T-helper 9 cell (primary cell): ENCODE measurements at regions not wholly inside any gene's neighbourhood (a gene's known extent, or its start where the extent isn't known, plus 50 kb on each side); places are given as distances from the start of the nearest gene placed in this dataset.
"Not testable (repeated sequence)": the region's sequence is repeated elsewhere in the genome, so short reads cannot be mapped to it uniquely, and the experiment has no call there.

ENCODE experiments used
- DNase-seq: peaks from one replicate; pipeline ENCODE4 v3.0.0-alpha.2; 2020

DNA sequence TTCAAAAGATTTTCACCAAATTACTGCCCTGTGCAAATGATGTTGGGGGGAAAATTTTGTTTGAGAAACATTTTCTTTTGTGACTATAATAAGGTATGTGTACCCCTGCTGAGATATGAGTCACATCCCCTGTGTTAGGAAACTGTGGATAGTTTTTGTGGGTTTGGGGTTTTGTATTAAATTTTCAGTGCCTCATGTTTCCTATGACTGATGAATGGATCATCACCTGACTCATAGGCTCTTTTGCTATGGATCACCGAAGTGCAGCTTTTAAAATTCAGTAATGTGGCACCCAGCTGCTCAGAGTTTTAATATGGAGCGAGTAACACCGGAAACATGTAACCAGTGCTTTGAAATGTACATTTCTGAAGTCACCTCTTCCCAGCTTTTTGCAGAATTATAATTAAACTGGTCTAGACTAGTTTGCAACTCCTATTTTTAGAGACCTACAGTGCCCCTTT, 167.4 kb upstream of the HMGA2 start:
- DNase-seq: no peak

DNA sequence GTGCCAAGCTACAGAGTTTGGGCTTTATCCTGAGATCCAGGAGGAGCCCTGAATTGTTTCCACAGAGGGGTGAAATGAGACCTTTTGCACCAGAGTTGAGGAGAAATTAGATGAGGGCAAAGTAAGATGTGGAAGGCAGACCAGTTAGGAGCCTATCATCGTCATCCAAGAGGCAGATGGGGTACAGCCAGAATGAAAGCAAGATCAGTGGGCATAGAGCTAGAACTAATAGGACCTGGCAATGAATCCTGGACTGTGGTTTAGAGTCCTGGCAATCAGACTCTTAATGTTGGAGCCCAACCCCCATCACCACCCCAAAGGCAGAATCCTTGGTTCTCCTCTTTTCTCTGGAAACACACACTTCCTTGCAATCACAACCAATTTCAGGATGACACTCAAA, 166.6 kb upstream of the HMGA2 start:
- DNase-seq: no peak

GRCh38 chr12:65658360-65658759, 165.9 kb upstream of the HMGA2 start:
- no peak for DNase-seq

DNA sequence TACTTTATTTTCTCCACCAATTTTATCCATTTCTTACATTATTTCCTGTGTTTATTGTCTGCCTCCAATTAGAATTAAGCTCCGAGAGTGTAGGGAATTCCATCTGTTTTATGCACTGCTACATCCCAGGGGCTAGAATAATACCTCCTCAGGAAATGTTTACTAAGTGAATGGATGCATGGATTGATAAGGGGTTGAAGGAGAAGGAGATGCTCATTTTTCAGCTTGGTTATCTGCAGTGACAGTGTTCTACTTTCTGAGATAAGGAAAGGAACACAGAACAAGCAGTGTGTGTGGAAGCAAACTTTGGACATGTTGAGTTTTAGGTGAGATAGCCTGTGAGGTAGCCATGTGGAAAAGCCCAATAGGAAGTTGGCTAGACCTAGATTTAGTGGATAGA, 164.6 kb upstream of the HMGA2 start:
- DNase-seq: no peak

- no peak for DNase-seq
Measured at GRCh38 chr12:65660096-65660495, 164.2 kb upstream of the HMGA2 start.

- no peak for DNase-seq
Measured at GRCh38 chr12:65660836-65661235, 163.4 kb upstream of the HMGA2 start.

DNA sequence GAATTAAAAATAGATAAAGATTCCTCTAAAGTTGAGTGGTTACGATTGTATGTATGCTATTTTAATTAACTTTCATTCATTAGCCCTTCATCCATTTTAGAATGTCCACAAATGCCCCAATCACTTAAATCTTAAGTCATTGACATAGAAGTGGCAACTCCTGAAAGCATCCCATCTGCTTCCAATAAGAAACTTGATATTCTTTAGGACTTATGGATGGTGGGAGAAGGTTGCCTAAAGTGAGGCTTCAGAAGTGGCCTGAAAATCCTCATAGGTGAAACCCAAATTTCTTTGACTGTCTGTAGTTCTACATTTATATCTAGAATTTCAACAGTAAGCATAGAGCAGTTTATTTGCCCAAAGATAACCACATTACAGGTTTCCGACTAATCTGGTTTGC, 161.7 kb upstream of the HMGA2 start:
- no peak for DNase-seq

DNA sequence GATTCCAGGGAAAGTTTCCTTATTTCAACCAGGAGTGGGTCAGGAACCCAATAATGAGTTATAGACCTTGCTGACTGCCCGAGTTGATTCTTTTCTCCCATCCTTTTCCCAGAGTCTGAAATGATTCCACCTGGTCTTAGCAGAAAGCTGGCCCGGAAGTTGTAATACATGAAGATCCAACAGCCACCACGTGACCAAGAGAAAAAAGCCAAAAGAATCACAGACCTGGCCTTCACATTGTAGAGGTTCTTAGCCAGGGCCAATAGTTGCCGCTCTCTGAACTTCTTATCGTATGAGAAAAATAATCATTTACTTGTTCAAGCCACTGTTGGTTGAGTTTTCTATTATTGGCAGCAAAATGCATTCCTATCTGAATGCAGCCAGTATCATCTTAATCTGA, 161.2 kb upstream of the HMGA2 start:
- DNase-seq: no peak

GRCh38 chr12:65663648-65664047, 160.6 kb upstream of the HMGA2 start:
- no peak for DNase-seq

GRCh38 chr12:65664715-65665250, 159.5 kb upstream of the HMGA2 start:
- DNase-seq: no peak

GRCh38 chr12:65665817-65666216, 158.5 kb upstream of the HMGA2 start:
- no peak for DNase-seq

GRCh38 chr12:65666876-65667275, 157.4 kb upstream of the HMGA2 start:
- no peak for DNase-seq

DNA sequence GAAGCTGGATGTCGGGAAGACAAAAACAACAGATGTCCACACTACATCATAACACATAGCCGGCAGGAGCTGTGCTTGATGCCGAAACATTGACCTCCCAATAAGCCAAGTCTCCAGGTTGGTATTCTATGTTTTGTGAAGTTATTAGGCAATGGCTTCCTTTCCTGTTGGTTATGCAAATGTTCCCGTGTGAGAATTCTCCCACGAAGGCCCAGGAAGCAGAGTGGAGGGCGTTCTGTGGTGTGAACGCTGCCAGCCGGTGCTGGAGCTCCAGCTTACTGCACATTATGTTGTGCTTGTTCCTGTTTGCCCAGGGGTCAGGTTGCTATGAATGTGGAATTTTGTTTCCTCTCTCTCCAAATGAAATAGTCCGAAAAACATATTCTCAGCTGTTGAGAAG, 156.4 kb upstream of the HMGA2 start:
- DNase-seq: no peak

- no peak for DNase-seq
Measured at GRCh38 chr12:65668981-65669695, 155.1 kb upstream of the HMGA2 start.

GRCh38 chr12:65670775-65671174, 153.5 kb upstream of the HMGA2 start:
- DNase-seq: no peak

GRCh38 chr12:65672441-65672840, 151.8 kb upstream of the HMGA2 start:
- DNase-seq: no peak

DNA sequence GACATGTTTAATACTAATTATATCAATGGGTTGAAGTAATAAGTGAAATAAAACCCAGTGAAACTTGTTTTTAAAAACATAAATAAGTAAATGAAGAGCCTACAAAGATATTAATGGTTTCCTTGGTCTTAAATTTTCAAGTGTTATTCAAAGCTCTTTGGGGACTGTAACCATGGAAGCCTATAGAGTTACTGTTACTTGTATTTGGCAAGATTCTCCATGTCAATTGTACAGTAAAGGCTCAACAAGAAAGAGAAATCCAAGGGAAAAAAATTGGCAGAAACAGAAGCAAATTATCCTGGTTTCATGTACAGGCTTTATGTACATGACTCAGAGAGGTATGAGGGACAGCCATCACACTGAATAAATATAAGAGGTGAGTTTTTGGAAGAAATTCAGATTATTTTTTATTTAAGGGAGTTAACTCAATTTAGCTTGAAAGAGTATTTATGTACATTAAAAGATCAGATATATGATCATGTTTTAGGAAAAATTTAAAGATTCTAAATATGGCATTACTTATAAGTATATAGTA, 151.1 kb upstream of the HMGA2 start:
- DNase-seq: no peak

DNA sequence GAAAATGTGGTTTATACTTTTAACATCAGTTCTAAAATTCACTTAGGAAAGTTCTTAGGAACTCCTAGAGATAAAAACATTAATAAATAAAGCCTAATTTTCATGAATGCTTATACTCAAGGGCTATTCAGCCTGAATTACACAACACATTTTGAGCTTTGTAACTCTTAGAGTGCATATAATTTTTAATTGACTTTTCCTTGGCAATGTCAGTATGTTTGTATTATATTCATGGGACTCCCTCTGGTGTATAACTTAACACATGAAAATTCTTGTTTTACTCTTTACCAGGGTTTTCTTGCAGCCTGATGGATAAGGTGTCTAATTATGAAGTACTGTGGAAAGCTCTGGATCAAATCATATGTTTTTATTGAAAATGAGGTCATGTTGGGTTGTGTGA, 150.6 kb upstream of the HMGA2 start:
- no peak for DNase-seq

DNA sequence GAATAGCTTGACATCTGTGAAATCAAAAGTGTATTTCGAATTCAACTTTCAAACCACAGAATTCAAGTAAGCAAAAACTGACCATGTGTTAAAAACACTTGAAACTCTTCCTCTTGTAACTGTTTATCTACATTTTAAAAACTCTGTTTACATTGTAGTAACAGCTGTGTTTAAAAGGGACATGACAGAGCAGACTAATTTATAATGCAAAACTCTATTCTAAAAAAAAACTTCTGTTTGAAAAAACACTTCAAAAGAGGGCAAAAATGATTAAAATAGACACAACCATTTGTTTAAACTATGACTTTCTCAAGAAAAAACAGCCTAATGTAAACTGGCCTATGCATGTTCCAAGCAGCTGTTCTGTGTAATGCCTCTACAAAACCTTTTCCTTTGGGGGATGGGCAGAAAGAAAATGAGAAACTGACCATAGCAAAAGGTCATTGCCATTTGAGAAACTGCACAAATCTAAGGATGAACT, 149.1 kb upstream of the HMGA2 start:
- DNase-seq: no peak

- not testable (repeated sequence) for DNase-seq
Measured at GRCh38 chr12:65678172-65678571, 146.1 kb upstream of the HMGA2 start.

DNA sequence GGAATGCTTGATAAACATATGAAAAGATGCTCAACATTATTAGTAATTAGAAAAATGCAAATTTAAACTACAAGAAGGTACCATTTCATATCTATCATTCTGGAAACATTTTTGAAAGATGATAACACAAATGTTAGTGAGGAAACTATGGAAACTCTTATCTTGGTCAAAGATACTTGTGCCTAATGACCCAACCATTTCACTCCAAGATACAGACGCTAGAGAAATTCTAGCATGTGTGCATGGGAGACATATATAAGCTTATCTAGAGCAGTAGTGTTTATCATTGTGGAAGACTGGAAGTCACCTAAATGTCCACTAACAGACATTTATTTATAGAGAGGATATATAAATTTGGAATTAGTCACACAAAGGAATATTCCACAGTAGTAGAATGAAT, 143.1 kb upstream of the HMGA2 start:
- DNase-seq: no peak

- DNase-seq: no peak
Measured at GRCh38 chr12:65682112-65682511, 142.2 kb upstream of the HMGA2 start.

DNA sequence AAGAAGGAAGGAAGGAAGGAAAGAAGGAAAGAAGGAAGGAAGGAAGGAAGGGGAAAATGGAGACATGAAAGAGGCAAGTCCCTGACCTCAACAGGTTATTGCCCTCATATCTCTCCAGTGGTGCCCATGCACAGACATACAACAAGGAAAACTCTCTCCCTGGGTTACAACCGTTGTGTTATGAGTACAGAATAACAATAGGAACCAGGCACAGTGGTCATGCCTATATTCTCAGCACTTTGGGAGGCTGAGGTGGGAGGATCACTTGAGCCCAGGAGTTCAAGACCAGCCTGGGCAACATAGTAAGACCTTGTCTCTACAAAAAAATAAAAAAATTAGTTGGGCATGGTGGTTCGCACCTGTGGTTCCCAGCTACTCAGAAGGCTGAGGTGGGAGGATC, 139.4 kb upstream of the HMGA2 start:
- no peak for DNase-seq

- no peak for DNase-seq
Measured at GRCh38 chr12:65685514-65685913, 138.8 kb upstream of the HMGA2 start.

DNA sequence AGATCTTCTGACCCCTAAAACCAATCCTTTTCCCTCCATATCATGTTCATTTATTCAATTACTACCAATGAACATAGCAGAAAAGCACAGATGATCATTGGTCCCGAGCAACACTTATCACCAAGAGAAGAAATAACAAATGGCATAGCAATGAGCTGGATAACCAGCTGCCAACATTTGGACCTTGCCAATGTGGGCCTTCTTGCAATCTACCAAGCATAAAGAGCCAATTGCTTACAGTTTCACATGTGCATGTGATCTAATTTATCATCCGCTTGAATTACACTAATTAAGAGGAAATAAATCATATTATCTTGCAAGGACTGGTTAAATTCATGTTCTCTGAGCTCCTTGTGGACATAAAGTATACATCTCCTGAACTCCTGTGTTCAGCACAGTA, 134.8 kb upstream of the HMGA2 start:
- no peak for DNase-seq
